Testis (tissue), 2 donors: ENCODE measurements at regions not wholly inside any gene's neighbourhood (a gene's known extent, or its start where the extent isn't known, plus 50 kb on each side); places are given as distances from the start of the nearest gene placed in this dataset.

Experiments used
- CTCF ChIP-seq, 3 experiments: fragments of 450-650 bp in 2 of 3; fragments of 200-600 bp in 1 of 3; sonication (generic) in 1 of 3; IDR thresholded peaks; one replicate each; pipeline ENCODE4 v1.5.1; 2016 to 2019; ENCODE audit warnings: antibody characterized with exemption in 3 of 3, mild to moderate bottlenecking in 2 of 3, moderate library complexity in 1 of 3
- POLR2A ChIP-seq: fragments of 450-650 bp; IDR thresholded peaks from one replicate; pipeline ENCODE4 v1.6.1; 2017; ENCODE audit warnings: antibody characterized with exemption, mild to moderate bottlenecking, moderate library complexity

GRCh38 chr7:145269418-145270161 is 433.7 kb upstream of the TPK1 start:
- TF ChIP-seq CTCF (IDR thresholded peaks at IDR 0.05) (no peak), POLR2A (no peak)
